DND-41 (cell line): ENCODE measurements at regions not wholly inside any gene's neighbourhood (a gene's known extent, or its start where the extent isn't known, plus 50 kb on each side); places are given as distances from the start of the nearest gene placed in this dataset.

Experiments used
- EZH2 ChIP-seq: IDR thresholded peaks from 3 replicates; pipeline ENCODE4 v1.6.1; 2012; ENCODE audit warnings: borderline replicate concordance, low read depth, mild to moderate bottlenecking, moderate library complexity, low read length, inconsistent platforms; ENCODE audit not compliant: severe bottlenecking
- TF ChIP-seq, protein P1 (sequence below): IDR thresholded peaks from 2 replicates; pipeline ENCODE4 v1.5.1; 2012; ENCODE audit warnings: borderline replicate concordance, low read length, moderate library complexity, mild to moderate bottlenecking; ENCODE audit not compliant: poor library complexity, severe bottlenecking; ENCODE audit errors: extremely low read depth

- TF ChIP-seq EZH2, result no peak
- TF ChIP-seq, protein P1, sequence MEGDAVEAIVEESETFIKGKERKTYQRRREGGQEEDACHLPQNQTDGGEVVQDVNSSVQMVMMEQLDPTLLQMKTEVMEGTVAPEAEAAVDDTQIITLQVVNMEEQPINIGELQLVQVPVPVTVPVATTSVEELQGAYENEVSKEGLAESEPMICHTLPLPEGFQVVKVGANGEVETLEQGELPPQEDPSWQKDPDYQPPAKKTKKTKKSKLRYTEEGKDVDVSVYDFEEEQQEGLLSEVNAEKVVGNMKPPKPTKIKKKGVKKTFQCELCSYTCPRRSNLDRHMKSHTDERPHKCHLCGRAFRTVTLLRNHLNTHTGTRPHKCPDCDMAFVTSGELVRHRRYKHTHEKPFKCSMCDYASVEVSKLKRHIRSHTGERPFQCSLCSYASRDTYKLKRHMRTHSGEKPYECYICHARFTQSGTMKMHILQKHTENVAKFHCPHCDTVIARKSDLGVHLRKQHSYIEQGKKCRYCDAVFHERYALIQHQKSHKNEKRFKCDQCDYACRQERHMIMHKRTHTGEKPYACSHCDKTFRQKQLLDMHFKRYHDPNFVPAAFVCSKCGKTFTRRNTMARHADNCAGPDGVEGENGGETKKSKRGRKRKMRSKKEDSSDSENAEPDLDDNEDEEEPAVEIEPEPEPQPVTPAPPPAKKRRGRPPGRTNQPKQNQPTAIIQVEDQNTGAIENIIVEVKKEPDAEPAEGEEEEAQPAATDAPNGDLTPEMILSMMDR, result no peak
These were observed 108.5 kb upstream of the NXT1 start for GRCh38 chr20:23242104-23242503.
